HG03460 (cell line): ENCODE measurements at regions not wholly inside any gene's neighbourhood (a gene's known extent, or its start where the extent isn't known, plus 50 kb on each side); places are given as distances from the start of the nearest gene placed in this dataset.
"Not testable (repeated sequence)": the region's sequence is repeated elsewhere in the genome, so short reads cannot be mapped to it uniquely, and the experiment has no call there.

ENCODE experiments used
- ATAC-seq: cut with Tn5 transposase; IDR thresholded peaks from one replicate; pipeline ENCODE4 v1.9.1; 2021; ENCODE audit not compliant: unreplicated experiment

- ATAC-seq, result no peak
These were observed 600.9 kb downstream of the CDH8 start for GRCh38 chr16:61435346-61435745.

DNA sequence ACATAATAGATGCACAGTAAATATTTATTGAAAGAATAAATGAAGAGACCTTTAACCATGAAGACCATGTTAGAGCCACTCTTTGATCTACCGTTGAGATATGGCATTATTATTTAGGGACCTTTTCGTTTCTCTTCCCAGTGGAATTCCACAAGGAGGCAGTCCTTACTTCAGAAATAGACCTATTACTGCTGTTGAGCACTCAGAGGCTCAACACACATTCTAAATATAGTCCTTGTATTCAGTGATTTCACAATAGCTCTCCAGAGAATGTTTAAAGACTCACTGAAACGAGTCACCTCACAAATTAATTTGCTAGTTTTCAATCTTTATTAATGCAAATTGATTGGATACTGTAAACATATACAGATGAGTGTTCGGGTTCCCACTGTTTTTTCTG, 603.8 kb downstream of the CDH8 start:
- ATAC-seq, result no peak

- no peak for ATAC-seq
These were observed 615.1 kb downstream of the CDH8 start for GRCh38 chr16:61421111-61421510.

- ATAC-seq, result no peak
These were observed 616.4 kb downstream of the CDH8 start for GRCh38 chr16:61419791-61420190.

DNA sequence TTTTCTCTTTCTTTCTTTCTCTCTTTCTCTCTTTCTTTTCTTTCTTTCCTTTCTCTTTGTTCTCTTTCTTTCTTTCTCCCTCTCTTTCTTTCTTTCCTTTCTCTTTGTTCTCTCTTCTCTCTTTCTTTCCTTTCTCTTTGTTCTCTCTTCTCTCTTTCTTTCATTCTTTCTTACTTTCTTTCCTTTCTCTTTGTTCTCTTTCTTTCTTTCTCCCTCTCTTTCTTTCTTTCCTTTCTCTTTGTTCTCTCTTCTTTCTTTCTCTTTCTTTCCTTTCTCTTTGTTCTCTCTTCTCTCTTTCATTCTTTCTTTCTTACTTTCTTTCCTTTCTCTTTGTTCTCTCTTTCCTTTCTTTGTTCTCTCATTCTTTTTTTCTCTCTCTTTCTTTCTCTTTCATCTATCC, 617.4 kb downstream of the CDH8 start:
- ATAC-seq, result not testable (repeated sequence)

DNA sequence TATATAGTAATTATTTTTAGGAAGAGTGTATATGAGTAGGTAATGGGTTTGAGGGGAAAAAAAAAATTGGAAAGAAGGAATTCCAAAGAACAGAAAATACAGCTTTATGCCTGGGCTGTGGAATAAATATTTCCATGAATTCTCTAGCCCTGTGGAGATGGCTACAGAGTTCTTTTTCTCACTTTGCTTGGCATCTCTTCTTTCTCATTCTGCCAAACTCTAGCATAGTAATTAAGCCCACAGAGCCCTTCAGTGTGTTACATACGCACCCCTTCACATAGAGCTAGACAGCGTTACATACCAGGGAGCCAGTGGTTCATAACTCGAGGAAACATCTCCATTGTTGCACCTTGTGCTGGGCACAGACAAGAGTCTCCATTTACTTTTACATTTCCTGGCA, 621.1 kb downstream of the CDH8 start:
- no peak for ATAC-seq

DNA sequence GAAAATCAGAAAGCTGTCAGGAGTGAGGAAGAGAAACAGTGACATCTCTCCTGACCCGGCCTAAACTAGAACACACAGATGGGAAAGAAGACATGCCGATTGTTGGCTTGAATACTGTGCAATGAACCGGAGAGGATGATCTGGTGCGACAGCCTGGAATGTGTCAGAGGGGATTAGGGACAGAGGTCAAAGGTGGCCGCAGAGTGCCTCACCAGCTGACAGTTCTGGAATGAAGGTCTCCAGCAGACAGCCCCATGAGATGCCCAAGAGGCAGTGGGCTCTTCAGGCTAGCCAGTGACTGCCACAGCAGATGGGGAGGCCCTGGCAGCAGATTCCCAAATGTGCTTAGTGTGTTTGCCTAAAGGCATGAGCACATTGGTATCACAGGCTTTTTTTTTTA, 623.2 kb downstream of the CDH8 start:
- no peak for ATAC-seq

GRCh38 chr16:61412562-61412961, 623.7 kb downstream of the CDH8 start:
- ATAC-seq, result no peak

- ATAC-seq, result no peak
These were observed 626.6 kb downstream of the CDH8 start for GRCh38 chr16:61409604-61410003.

DNA sequence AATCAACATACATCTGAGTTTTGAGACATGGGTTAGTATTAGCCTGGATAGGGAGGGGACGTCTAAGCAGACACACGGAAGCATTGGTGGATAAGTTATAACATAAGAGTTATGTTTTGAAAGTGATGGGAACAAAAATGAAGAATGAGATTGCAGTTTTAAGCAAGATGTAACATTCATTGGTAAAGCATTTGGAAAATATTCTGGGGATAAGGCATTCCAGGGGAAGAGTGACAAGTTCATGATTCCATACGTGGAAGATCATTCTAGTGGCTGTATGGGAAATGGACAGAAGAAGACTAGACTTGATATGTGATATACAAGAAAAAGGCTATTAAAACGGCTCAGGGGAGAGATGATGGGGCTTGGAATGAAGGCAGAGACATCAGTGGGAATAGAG, 632.9 kb downstream of the CDH8 start:
- ATAC-seq, result no peak

DNA sequence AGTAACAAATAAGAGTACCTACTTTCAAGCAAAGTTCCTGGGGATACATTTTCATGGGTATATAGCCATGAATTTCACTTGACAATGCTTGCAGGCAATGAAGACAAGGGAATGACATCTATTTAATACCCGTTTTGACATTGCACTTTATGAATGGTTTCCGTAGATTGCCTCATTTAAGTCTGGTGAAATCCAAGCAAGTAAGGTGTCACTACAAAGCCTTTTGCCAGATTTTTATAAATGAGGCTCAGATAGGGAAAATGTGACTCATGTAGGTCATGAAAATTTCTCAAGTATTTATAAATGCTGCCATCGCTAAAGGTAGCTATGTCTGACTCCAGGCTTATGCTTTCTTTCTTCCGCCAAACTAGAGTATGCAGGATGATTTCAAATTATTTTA, 644.3 kb downstream of the CDH8 start:
- ATAC-seq, result no peak

DNA sequence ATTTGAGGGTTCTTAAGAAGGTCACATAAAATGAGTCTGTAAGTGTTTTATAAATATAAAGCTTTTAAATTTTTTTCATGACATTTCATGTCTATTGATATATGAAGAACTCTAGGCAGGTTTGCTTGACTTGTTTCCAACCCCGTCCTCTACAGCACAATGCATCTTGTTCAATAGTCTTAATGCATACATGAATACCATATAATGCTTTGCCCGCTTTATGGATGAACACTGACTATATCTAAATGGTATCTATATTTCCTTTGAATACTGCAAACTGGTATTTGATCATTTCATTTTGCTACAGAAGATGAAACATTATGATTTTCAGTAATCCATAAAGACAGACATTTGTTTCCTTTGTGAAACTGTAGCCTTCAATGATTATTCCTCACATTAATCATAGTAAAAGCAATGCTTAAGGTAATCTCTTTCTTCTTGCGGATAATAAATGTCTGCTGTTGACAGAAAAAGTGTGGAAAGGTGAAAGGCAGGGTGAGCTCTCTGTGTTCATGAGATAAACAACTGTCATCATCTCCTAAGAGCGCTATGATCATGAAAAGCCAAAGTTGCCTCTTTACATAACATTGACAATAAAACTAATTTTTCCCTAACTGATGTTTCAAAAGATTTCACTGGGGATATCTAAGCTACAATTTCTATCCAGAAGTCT, 645.1 kb downstream of the CDH8 start:
- ATAC-seq, result no peak

GRCh38 chr16:61385392-61386071, 650.7 kb downstream of the CDH8 start:
- no peak for ATAC-seq

DNA sequence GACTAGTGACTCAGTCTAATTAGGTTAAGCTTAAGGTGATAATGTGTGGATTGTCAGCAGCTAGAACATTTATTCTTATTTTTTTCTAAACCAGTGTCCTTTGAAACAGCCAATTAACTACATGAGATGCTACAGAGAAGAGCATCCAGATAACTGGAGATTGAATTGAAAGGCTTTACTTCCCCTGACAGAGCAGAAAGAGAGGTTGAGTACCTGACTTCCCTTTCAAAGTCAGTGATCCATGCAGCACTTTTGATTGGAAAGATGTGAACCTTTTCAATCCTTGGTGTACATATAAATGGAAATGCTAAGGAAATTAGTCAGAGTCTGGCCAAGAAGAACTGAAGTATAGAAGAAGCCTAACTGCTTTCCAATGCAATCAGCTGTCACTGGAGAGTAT, 653.8 kb downstream of the CDH8 start:
- no peak for ATAC-seq

DNA sequence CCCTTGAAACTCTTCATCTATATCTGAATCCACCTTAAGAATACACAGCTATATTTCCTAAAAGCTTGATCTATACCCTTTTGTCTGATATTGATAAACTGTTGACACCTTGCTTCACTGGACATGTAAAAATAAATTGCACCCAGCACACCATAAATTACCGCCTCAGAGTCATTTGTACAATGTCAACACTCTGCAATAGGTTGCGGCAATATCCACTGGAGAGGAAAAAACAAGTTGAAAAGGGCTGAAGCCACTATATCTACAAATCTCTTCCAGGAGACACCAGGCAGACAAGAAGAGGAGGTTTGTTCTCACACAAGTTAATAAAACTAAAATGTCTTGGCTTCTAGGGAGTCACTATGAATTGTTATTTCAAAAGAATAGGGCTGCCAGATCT, 656.9 kb downstream of the CDH8 start:
- ATAC-seq, result no peak

- ATAC-seq, result no peak
These were observed 662.2 kb downstream of the CDH8 start for GRCh38 chr16:61374071-61374470.

DNA sequence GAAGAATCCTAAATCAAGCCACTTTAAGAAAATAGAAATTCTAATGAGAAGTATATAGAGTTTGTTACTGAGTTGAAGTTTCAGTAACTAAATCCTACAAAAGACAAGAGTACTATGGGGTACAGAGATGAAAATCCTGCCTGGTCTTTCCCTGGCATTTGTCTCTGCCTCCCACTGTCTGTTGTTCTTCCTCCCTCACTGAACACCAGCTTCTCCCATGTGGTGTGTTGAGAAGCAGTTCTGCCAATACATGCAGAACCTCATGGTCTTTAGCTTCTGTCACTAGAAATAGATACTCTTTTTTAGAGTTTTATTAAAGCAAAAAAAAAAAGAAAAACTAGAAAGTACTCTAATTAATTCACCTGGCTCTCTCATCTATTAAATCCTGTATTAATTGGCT, 664.4 kb downstream of the CDH8 start:
- ATAC-seq, result no peak

GRCh38 chr16:61371388-61371787, 664.9 kb downstream of the CDH8 start:
- no peak for ATAC-seq

DNA sequence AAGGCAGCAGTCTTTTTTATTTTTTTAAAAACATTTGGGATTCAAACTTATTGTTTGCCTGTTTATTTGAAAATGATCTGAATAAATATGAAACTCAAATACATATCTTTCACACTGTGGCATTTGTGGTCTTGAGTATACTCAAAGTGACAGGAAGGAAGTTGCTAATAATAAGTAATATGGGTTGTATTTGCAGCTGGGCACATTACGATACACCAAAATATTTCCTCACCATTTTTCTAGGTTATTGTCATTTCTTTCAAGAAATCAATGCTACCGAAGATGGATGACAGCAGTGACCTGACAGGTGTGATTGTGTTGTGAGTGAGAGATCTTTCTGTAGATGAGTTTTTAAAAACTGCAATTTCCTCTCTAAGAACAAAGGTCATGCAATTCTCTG, 665.7 kb downstream of the CDH8 start:
- ATAC-seq, result no peak

DNA sequence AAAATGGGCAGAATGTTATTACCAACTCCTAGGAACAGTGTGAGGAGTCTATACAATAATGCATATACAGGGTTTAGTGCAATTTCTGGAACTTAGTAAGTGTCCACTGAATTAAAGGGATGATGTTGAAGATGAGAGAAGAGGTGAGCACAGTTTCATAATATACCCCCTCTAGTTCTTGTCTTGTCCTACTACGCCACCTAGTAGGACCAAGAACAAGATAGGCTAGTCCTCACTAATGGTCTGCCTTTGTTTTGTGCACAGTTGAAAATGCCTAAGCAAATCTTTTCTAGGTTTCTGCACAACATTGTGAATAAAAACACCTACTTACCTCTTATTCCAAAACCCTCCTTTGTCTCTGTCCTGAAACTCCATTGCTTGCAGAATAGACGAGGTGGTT, 670.2 kb downstream of the CDH8 start:
- ATAC-seq, result no peak

DNA sequence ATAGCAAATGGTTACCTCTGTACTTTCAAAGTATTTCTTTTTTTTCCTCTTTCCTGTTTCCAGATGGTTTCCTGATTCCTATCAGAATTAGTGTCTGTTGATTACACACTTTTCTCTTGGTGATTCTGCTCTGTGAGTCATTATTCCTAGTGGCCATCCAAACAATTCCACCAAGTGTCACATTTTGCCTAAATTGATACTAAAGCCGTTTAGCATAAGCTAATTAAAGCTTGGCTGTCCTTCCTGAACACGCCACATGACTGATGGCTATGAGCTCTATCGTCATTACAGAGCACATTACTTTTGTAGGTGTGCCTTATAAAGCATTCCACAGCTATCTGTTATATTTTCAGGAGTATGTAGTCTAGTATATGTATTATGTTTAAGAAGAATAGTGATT, 671.2 kb downstream of the CDH8 start:
- ATAC-seq, result no peak

GRCh38 chr16:61362585-61362984, 673.7 kb downstream of the CDH8 start:
- no peak for ATAC-seq

- ATAC-seq, result no peak
These were observed 691.4 kb downstream of the CDH8 start for GRCh38 chr16:61344791-61345190.
